Adrenal gland (tissue), 9 donors: ENCODE measurements at regions not wholly inside any gene's neighbourhood (a gene's known extent, or its start where the extent isn't known, plus 50 kb on each side); places are given as distances from the start of the nearest gene placed in this dataset.

Source experiments
- DNase-seq, 7 donors: peaks; one replicate each; pipeline ENCODE4 v3.0.0-alpha.2; 2019 to 2020
- H3K27ac ChIP-seq, 5 donors: fragments of 200-600 bp; sonication (generic) in 4 of 5; 1 replicate in 3 of 5; 2 replicates in 2 of 5; pipeline versions ENCODE4 v1.5.1 to v1.8.0; 2016 to 2020; ENCODE audit warnings: mild to moderate bottlenecking in 1 of 5
- H3K27me3 ChIP-seq: fragments of 200-600 bp; 2 replicates; pipeline ENCODE4 v1.8.0; 2021
- H3K36me3 ChIP-seq, 2 donors: fragments of 200-600 bp; replicated peaks in 1 of 2; 1 replicate in 1 of 2; 2 replicates in 1 of 2; pipeline versions ENCODE4 v1.5.1 to v1.8.0; 2018 to 2022
- H3K4me1 ChIP-seq, 2 donors: fragments of 200-600 bp; replicated peaks in 1 of 2; 1 replicate in 1 of 2; 2 replicates in 1 of 2; pipeline versions ENCODE4 v1.5.1 to v1.8.0; 2018 to 2021
- H3K4me3 ChIP-seq, 4 donors: fragments of 200-600 bp; sonication (generic) in 3 of 4; one replicate each; pipeline ENCODE4 v1.5.1; 2016 to 2018
- H3K9me3 ChIP-seq, 3 donors: fragments of 200-600 bp; sonication (generic) in 1 of 3; replicated peaks in 1 of 3; 1 replicate in 2 of 3; 2 replicates in 1 of 3; pipeline versions ENCODE4 v1.5.1 to v1.8.0; 2016 to 2021
- CTCF ChIP-seq, 6 experiments: fragments of 450-650 bp in 4 of 6; fragments of 200-600 bp in 2 of 6; sonication (generic) in 1 of 6; IDR thresholded peaks; 1 replicate in 5 of 6; 2 replicates in 1 of 6; pipeline versions ENCODE4 v1.5.1 to v1.8.0; 2016 to 2021; ENCODE audit warnings: antibody characterized with exemption in 6 of 6, mild to moderate bottlenecking in 2 of 6, moderate library complexity in 1 of 6
- POLR2A ChIP-seq, 2 donors: fragments of 450-650 bp; IDR thresholded peaks; one replicate each; pipeline ENCODE4 v1.6.1; 2017; ENCODE audit warnings: antibody characterized with exemption in 2 of 2, mild to moderate bottlenecking in 2 of 2, moderate library complexity in 1 of 2
- WGBS, 4 donors: extraction: QIAGEN DNeasy Blood & Tissue Kit in 2 of 4; methylation state at CpG; one replicate each; pipeline versions ENCODE4 v1.1.5 to v1.1.7; 2013 to 2017; 5-methylcytosine and 5-hydroxymethylcytosine counted together
- intact Hi-C, 2 donors: fragments of 100-400 bp; cut with DNase I; formaldehyde crosslinking; loops; one replicate each; pipeline versions ENCODE4 v1.14.1 to v1.15.0; 2022 to 2023
- donor health status: healthy with polysubstance abuse.
- donor health status: Bipolar disorder and iron deficiency.
- donor health status: DM: yes; HTN: yes; CAD: no.
- donor health status: DM: no; HTN: no; CAD: no.
- donor health status: DM: no; HTN: no; CAD: no.

- Histone ChIP-seq H3K9me3 (no peaks in the 10 kb centered on the region), H3K27me3 (no peaks in the 10 kb centered on the region), H3K4me1 (peaks cover 0 to under 1% of the 10 kb centered on the region in 2 donors), H3K4me3 (no peak overlapping the region), H3K27ac (no peak overlapping the region), H3K36me3 (no peaks in the 10 kb centered on the region)
- 73 to 88% (median 78%) methylated on average over 4 of the region's 4 CpGs for WGBS, 4 donors
- TF ChIP-seq CTCF (IDR thresholded peaks at IDR 0.05) (no peak), POLR2A (IDR thresholded peaks at IDR 0.05) (no peak)
- no peak for DNase-seq
- intact Hi-C loops = no loop called here
Observed at GRCh38 chr4:128716338-128716737, 93.2 kb upstream of the JADE1 start.

GRCh38 chr4:128715616-128716015 lies 93.9 kb upstream of the JADE1 start:
- Histone ChIP-seq H3K9me3 (no peaks in the 10 kb centered on the region), H3K27ac (no peak overlapping the region), H3K36me3 (no peaks in the 10 kb centered on the region), H3K4me3 (no peak overlapping the region), H3K4me1 (peaks cover 0 to 5% of the 10 kb centered on the region in 2 donors), H3K27me3 (no peaks in the 10 kb centered on the region)
- TF ChIP-seq POLR2A (IDR thresholded peaks at IDR 0.05) = no peak
- TF ChIP-seq CTCF (IDR thresholded peaks at IDR 0.05) = no peak
- WGBS, 4 donors = 76 to 89% (median 83%) methylated on average over 5 of the region's 5 CpGs
- DNase-seq = no peak
- intact Hi-C loops = no loop called here

GRCh38 chr4:128711361-128711760 lies 98.1 kb upstream of the JADE1 start:
- 64 to 92% (median 82%) methylated on average over 1 of the region's 1 CpG for WGBS, 4 donors
- H3K9me3 ChIP-seq = no peaks in the 10 kb centered on the region
- no peaks in the 10 kb centered on the region for H3K27me3 ChIP-seq
- H3K4me1 ChIP-seq = peaks cover 0 to 5% of the 10 kb centered on the region in 2 donors
- no peak overlapping the region for H3K27ac ChIP-seq
- no peak overlapping the region for H3K4me3 ChIP-seq
- intact Hi-C loops = no loop called here
- H3K36me3 ChIP-seq = no peaks in the 10 kb centered on the region
- TF ChIP-seq POLR2A (IDR thresholded peaks at IDR 0.05) (no peak), CTCF (IDR thresholded peaks at IDR 0.05) (no peak)
- no peak for DNase-seq

- 56 to 64% (median 58%) methylated on average over 4 of the region's 4 CpGs for WGBS, 4 donors
- intact Hi-C loops = no loop called here
- H3K27me3 ChIP-seq = no peaks in the 10 kb centered on the region
Observed at GRCh38 chr4:128709268-128709667, 100.2 kb upstream of the JADE1 start.

More at GRCh38 chr4:128709268-128709667, 100.2 kb upstream of the JADE1 start:
- H3K27ac ChIP-seq = no peak overlapping the region
- H3K36me3 ChIP-seq = no peaks in the 10 kb centered on the region
- H3K4me1 ChIP-seq = peaks cover 0 to 5% of the 10 kb centered on the region in 2 donors
- DNase-seq = no peak
- no peaks in the 10 kb centered on the region for H3K9me3 ChIP-seq
- no peak for TF ChIP-seq POLR2A (IDR thresholded peaks at IDR 0.05)
- no peak for TF ChIP-seq CTCF (IDR thresholded peaks at IDR 0.05)
- H3K4me3 ChIP-seq = no peak overlapping the region
